ENCODE measurements at regions not wholly inside any gene's neighbourhood (a gene's known extent, or its start where the extent isn't known, plus 50 kb on each side); places are given as distances from the start of the nearest gene placed in this dataset.

GRCh38 chrX:44062840-44063239, 89.7 kb upstream of the NDP start:
- Histone ChIP-seq H3K9ac (ENCODE audit: extremely low read depth, insufficient read length, low read length) (no peak overlapping the region), H2BK15ac (ENCODE audit: low read depth, low read length) (no peak overlapping the region), H3K27ac (ENCODE audit: insufficient read length, low read depth, low read length) (no peak overlapping the region), H3K9me3 (ENCODE audit: control insufficient read depth, low read depth, low read length) (peaks cover 27% of the 10 kb centered on the region), H3K4me1 (ENCODE audit: insufficient read depth, low read length) (no peaks in the 10 kb centered on the region), H4K8ac (replicated peaks; ENCODE audit: insufficient read length, low read depth, low read length) (no peak overlapping the region), H3K4me2 (ENCODE audit: insufficient read depth, insufficient read length, low read length) (no peak overlapping the region), H3K23ac (ENCODE audit: insufficient read length, low read depth, low read length) (no peak overlapping the region), H3K27me3 (ENCODE audit: insufficient read depth, low read length) (no peaks in the 10 kb centered on the region), H3T11ph (ENCODE audit: low read length) (no peak overlapping the region), H3K79me1 (ENCODE audit: insufficient read depth, low read depth, low read length, poor library complexity, severe bottlenecking) (no peaks in the 10 kb centered on the region), H4K5ac (ENCODE audit: insufficient read length, low read depth, low read length) (no peak overlapping the region), H2AFZ (ENCODE audit: low read length) (no peak overlapping the region), H2AK5ac (ENCODE audit: insufficient read length, low read length) (no peak overlapping the region), H2BK5ac (ENCODE audit: insufficient read length, low read length) (no peak overlapping the region), H3K56ac (ENCODE audit: insufficient read length, low read depth, low read length) (no peak overlapping the region), H3K79me2 (ENCODE audit: insufficient read depth, low read length) (no peaks in the 10 kb centered on the region), H3K4ac (ENCODE audit: low read depth, low read length) (no peak overlapping the region), H4K91ac (ENCODE audit: insufficient read length, low read depth, low read length) (no peak overlapping the region), H2BK12ac (ENCODE audit: insufficient read length, low read depth, low read length) (no peak overlapping the region), H3K23me2 (ENCODE audit: insufficient read length, low read depth, low read length, poor library complexity, severe bottlenecking) (no peaks in the 10 kb centered on the region), H2BK120ac (ENCODE audit: low read depth, low read length, poor library complexity, severe bottlenecking) (no peak overlapping the region), H3K18ac (ENCODE audit: insufficient read length, low read depth, low read length) (no peak overlapping the region), H3K14ac (ENCODE audit: insufficient read depth, low read length) (no peak overlapping the region), H2BK20ac (ENCODE audit: low read depth, low read length, poor library complexity, severe bottlenecking) (no peak overlapping the region), H4K20me1 (ENCODE audit: control insufficient read depth, insufficient read depth, insufficient read length) (no peaks in the 10 kb centered on the region)
- no peaks in the 10 kb centered on the region for H3K4me1 Mint-ChIP-seq
- peaks cover 54 to 64% of the 10 kb centered on the region in 2 experiments for H3K9me3 Mint-ChIP-seq
- no peak overlapping the region for H3K4me3 Mint-ChIP-seq
- WGBS (ENCODE audit: extremely low coverage, insufficient read length, low lambda C conversion rate) = no CpG with 5 or more reads among the region's 3 CpGs
- H3K36me3 Mint-ChIP-seq (ENCODE audit: insufficient read depth in 1 of 3, low read depth in 3 of 3) = peaks cover 4 to 6% (median 4%) of the 10 kb centered on the region in 3 experiments; a peak in 4 of 7 replicates
- DNase-seq = no peak
- TF ChIP-seq, protein P1, sequence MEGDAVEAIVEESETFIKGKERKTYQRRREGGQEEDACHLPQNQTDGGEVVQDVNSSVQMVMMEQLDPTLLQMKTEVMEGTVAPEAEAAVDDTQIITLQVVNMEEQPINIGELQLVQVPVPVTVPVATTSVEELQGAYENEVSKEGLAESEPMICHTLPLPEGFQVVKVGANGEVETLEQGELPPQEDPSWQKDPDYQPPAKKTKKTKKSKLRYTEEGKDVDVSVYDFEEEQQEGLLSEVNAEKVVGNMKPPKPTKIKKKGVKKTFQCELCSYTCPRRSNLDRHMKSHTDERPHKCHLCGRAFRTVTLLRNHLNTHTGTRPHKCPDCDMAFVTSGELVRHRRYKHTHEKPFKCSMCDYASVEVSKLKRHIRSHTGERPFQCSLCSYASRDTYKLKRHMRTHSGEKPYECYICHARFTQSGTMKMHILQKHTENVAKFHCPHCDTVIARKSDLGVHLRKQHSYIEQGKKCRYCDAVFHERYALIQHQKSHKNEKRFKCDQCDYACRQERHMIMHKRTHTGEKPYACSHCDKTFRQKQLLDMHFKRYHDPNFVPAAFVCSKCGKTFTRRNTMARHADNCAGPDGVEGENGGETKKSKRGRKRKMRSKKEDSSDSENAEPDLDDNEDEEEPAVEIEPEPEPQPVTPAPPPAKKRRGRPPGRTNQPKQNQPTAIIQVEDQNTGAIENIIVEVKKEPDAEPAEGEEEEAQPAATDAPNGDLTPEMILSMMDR (conservative IDR thresholded peaks at IDR 0.05) = no peak
- H3K27ac Mint-ChIP-seq = no peak overlapping the region
- peaks cover 1% of the 10 kb centered on the region; the same call in 1 of the 2 replicates for H3K27me3 Mint-ChIP-seq (ENCODE audit: low read depth)
